Prostate gland (tissue), 2 donors: ENCODE measurements at regions not wholly inside any gene's neighbourhood (a gene's known extent, or its start where the extent isn't known, plus 50 kb on each side); places are given as distances from the start of the nearest gene placed in this dataset.

ENCODE experiments used
- POLR2A ChIP-seq: fragments of 450-650 bp; IDR thresholded peaks from one replicate; pipeline ENCODE4 v1.6.1; 2016; ENCODE audit warnings: antibody characterized with exemption, mild to moderate bottlenecking
- POLR2AphosphoS5 ChIP-seq: sonication (generic); formaldehyde crosslinking; IDR thresholded peaks from one replicate; pipeline ENCODE4 v1.6.1; 2017; ENCODE audit warnings: antibody characterized with exemption
- TF ChIP-seq, protein P1 (sequence below), 4 experiments: fragments of 200-600 bp in 2 of 4; fragments of 450-650 bp in 2 of 4; sonication (generic) in 2 of 4; IDR thresholded peaks; 1 replicate in 3 of 4; 2 replicates in 1 of 4; pipeline ENCODE4 v1.5.1; 2016 to 2019; ENCODE audit warnings: antibody characterized with exemption in 4 of 4, mild to moderate bottlenecking in 2 of 4, moderate library complexity in 2 of 4

DNA sequence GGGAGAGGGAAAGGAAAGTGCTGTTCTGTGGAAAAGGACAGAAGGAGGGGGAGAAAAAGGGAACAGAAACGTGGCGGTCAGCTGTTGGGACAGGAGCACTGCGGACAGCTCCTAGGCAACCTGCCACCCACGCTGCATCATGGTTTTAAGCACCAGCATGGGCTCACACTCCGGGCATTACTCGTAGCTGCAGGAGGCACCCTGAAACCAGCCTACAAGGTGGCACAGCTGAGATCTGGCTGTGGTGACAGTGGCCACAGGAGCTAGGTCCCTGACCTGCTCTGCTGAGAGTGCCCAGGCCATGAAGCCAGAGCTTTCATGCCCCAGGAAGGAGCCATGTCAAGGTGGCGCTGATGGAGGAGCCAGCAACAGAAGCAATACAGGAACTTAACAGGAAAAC lies 161.4 kb upstream of the ST8SIA2 start:
- TF ChIP-seq POLR2AphosphoS5 (no peak), POLR2A (no peak)
- TF ChIP-seq, protein P1, sequence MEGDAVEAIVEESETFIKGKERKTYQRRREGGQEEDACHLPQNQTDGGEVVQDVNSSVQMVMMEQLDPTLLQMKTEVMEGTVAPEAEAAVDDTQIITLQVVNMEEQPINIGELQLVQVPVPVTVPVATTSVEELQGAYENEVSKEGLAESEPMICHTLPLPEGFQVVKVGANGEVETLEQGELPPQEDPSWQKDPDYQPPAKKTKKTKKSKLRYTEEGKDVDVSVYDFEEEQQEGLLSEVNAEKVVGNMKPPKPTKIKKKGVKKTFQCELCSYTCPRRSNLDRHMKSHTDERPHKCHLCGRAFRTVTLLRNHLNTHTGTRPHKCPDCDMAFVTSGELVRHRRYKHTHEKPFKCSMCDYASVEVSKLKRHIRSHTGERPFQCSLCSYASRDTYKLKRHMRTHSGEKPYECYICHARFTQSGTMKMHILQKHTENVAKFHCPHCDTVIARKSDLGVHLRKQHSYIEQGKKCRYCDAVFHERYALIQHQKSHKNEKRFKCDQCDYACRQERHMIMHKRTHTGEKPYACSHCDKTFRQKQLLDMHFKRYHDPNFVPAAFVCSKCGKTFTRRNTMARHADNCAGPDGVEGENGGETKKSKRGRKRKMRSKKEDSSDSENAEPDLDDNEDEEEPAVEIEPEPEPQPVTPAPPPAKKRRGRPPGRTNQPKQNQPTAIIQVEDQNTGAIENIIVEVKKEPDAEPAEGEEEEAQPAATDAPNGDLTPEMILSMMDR (IDR thresholded peaks at IDR 0.05): no peak
